AG09309 (cell line): ENCODE measurements at regions not wholly inside any gene's neighbourhood (a gene's known extent, or its start where the extent isn't known, plus 50 kb on each side); places are given as distances from the start of the nearest gene placed in this dataset.

Source experiments
- DNase-seq: peaks from one replicate; pipeline ENCODE4 v3.0.0-alpha.2; 2010; ENCODE audit warnings: low read depth
- H3K4me3 ChIP-seq: 2 replicates; pipeline ENCODE4 v1.5.1; 2011; ENCODE audit warnings: mild to moderate bottlenecking, low read depth, low read length, moderate library complexity; ENCODE audit not compliant: control insufficient read depth
- TF ChIP-seq, protein P1 (sequence below): IDR thresholded peaks from 2 replicates; pipeline ENCODE4 v1.5.1; 2011; ENCODE audit warnings: mild to moderate bottlenecking, low read depth, low read length, inconsistent platforms; ENCODE audit not compliant: insufficient read depth, control insufficient read depth; ENCODE audit errors: missing control alignments

GRCh38 chr2:12361506-12361905 is 355.2 kb upstream of the TRIB2 start:
- no peak overlapping the region for H3K4me3 ChIP-seq
- TF ChIP-seq, protein P1, sequence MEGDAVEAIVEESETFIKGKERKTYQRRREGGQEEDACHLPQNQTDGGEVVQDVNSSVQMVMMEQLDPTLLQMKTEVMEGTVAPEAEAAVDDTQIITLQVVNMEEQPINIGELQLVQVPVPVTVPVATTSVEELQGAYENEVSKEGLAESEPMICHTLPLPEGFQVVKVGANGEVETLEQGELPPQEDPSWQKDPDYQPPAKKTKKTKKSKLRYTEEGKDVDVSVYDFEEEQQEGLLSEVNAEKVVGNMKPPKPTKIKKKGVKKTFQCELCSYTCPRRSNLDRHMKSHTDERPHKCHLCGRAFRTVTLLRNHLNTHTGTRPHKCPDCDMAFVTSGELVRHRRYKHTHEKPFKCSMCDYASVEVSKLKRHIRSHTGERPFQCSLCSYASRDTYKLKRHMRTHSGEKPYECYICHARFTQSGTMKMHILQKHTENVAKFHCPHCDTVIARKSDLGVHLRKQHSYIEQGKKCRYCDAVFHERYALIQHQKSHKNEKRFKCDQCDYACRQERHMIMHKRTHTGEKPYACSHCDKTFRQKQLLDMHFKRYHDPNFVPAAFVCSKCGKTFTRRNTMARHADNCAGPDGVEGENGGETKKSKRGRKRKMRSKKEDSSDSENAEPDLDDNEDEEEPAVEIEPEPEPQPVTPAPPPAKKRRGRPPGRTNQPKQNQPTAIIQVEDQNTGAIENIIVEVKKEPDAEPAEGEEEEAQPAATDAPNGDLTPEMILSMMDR: no peak
- no peak for DNase-seq

DNA sequence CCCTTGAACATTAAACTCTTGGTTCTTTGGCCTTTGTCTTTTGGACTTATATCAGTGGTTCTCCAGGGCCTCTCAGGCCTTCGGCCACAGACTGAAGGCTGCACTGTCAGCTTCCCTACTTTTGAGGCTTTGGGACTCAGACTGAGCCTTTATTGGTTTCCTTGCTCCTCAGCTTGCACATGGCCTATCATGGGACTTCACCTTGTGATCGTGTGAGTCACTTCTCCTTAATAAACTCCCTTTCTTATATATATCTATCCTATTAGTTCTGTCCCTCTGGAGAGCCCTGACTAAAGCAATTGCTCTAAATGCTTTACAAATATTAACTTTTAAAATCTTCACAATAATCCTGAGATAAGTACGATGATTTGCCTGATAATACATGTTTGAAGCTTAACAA is 353.6 kb upstream of the TRIB2 start:
- DNase-seq: no peak
- TF ChIP-seq, protein P1: no peak

DNA sequence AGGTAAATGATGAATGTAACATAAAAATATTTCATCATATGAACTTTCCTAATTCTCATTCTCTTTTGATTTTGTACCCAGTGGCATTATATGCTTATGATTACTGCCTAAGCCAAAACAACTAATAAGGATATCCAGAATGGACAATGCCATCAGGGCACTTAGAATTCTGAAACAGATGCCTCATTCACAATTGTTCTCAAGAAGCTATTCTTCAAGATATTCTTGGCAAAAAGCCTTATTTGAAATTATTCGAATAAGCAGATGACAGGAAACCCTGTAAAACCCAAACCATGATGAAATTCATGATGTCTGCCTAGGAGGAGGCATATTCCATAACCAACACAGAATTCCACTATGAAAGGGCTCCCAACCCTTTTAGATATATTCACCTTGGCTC is 353.2 kb upstream of the TRIB2 start:
- no peak for DNase-seq
- H3K4me3 ChIP-seq: no peak overlapping the region
- TF ChIP-seq, protein P1: no peak

More for the DNA sequence above, 353.6 kb upstream of the TRIB2 start:
- H3K4me3 ChIP-seq: no peak overlapping the region

- DNase-seq: no peak
- TF ChIP-seq, protein P1: no peak
These were observed 347.2 kb upstream of the TRIB2 start for GRCh38 chr2:12369566-12369965.

GRCh38 chr2:12376025-12376424 is 340.7 kb upstream of the TRIB2 start:
- no peak for DNase-seq
- TF ChIP-seq, protein P1: no peak
- no peak overlapping the region for H3K4me3 ChIP-seq

More at GRCh38 chr2:12369566-12369965, 347.2 kb upstream of the TRIB2 start:
- H3K4me3 ChIP-seq: no peak overlapping the region

- no peak overlapping the region for H3K4me3 ChIP-seq
- TF ChIP-seq, protein P1: no peak
- no peak for DNase-seq
These were observed 337.6 kb upstream of the TRIB2 start for GRCh38 chr2:12379143-12379542.
